ENCODE measurements at regions not wholly inside any gene's neighbourhood (a gene's known extent, or its start where the extent isn't known, plus 50 kb on each side); places are given as distances from the start of the nearest gene placed in this dataset.

GRCh38 chr5:61964201-61964600 lies 341.8 kb upstream of the KIF2A start:
- DNase-seq (ENCODE audit: low spot score), result peak; percentile 8

- no peak for DNase-seq (ENCODE audit: low spot score)
Measured at GRCh38 chr5:61965069-61965468, 340.9 kb upstream of the KIF2A start.

GRCh38 chr5:61965490-61965889 lies 340.5 kb upstream of the KIF2A start:
- DNase-seq (ENCODE audit: low spot score), result no peak

GRCh38 chr5:61966296-61966955 lies 339.6 kb upstream of the KIF2A start:
- DNase-seq (ENCODE audit: low spot score), result peak; percentile 64

- peak; percentile 34 for DNase-seq (ENCODE audit: low spot score)
Measured at GRCh38 chr5:61966997-61967396, 339.0 kb upstream of the KIF2A start.

- DNase-seq (ENCODE audit: low spot score), result no peak
Measured at GRCh38 chr5:61967681-61968080, 338.3 kb upstream of the KIF2A start.

- DNase-seq (ENCODE audit: low spot score), result no peak
Measured at GRCh38 chr5:61969347-61969746, 336.7 kb upstream of the KIF2A start.

- no peak for DNase-seq (ENCODE audit: low spot score)
Measured at GRCh38 chr5:61969755-61970154, 336.3 kb upstream of the KIF2A start.

- DNase-seq (ENCODE audit: low spot score), result no peak
Measured at GRCh38 chr5:61970218-61970617, 335.8 kb upstream of the KIF2A start.

GRCh38 chr5:61974680-61975079 lies 331.3 kb upstream of the KIF2A start:
- no peak for DNase-seq (ENCODE audit: low spot score)

GRCh38 chr5:61981886-61982285 lies 324.1 kb upstream of the KIF2A start:
- no peak for DNase-seq (ENCODE audit: low spot score)

- DNase-seq (ENCODE audit: low spot score), result no peak
Measured at GRCh38 chr5:61991430-61991829, 314.6 kb upstream of the KIF2A start.

- no peak for DNase-seq (ENCODE audit: low spot score)
Measured at GRCh38 chr5:61991866-61992265, 314.1 kb upstream of the KIF2A start.

- no peak for DNase-seq (ENCODE audit: low spot score)
Measured at GRCh38 chr5:61993295-61993927, 312.6 kb upstream of the KIF2A start.

GRCh38 chr5:61994171-61994570 lies 311.8 kb upstream of the KIF2A start:
- no peak for DNase-seq (ENCODE audit: low spot score)

GRCh38 chr5:61995486-61995885 lies 310.5 kb upstream of the KIF2A start:
- DNase-seq (ENCODE audit: low spot score), result no peak

- no peak for DNase-seq (ENCODE audit: low spot score)
Measured at GRCh38 chr5:61999371-61999770, 306.6 kb upstream of the KIF2A start.

GRCh38 chr5:62000646-62001045 lies 305.4 kb upstream of the KIF2A start:
- no peak for DNase-seq (ENCODE audit: low spot score)

GRCh38 chr5:62001640-62002039 lies 304.4 kb upstream of the KIF2A start:
- DNase-seq (ENCODE audit: low spot score), result no peak

GRCh38 chr5:62002436-62002835 lies 303.6 kb upstream of the KIF2A start:
- no peak for DNase-seq (ENCODE audit: low spot score)

GRCh38 chr5:62005551-62005950 lies 300.5 kb upstream of the KIF2A start:
- DNase-seq (ENCODE audit: low spot score), result no peak

GRCh38 chr5:62007457-62007856 lies 298.5 kb upstream of the KIF2A start:
- no peak for DNase-seq (ENCODE audit: low spot score)

GRCh38 chr5:62011089-62011664 lies 294.8 kb upstream of the KIF2A start:
- DNase-seq (ENCODE audit: low spot score), result no peak
